SK-N-SH (cell line): ENCODE measurements at regions not wholly inside any gene's neighbourhood (a gene's known extent, or its start where the extent isn't known, plus 50 kb on each side); places are given as distances from the start of the nearest gene placed in this dataset.

ENCODE experiments used
- CTCF ChIA-PET: fragments of 300-600, 350-600 bp; formaldehyde crosslinking; extraction: SDS; loops from one replicate; lab custom pipeline; 2021; lab: Yijun Ruan, JAX
- POLR2A ChIA-PET: fragments of 350-600 bp; sonication (Branson Sonifier 250); formaldehyde crosslinking; extraction: SDS; loops from one replicate; lab custom pipeline; 2020; ENCODE audit warnings: antibody characterized with exemption, inconsistent platforms; lab: Yijun Ruan, JAX
- DNase-seq: peaks from one replicate; pipeline ENCODE4 v3.0.0; 2012
- H2AFZ ChIP-seq: fragments of 200-600 bp; sonication (generic); 2 replicates; pipeline ENCODE4 v1.8.1; 2016; ENCODE audit warnings: antibody characterized with exemption, mild to moderate bottlenecking, low read depth
- H3F3A ChIP-seq: fragments of 200-600 bp; sonication (generic); replicated peaks from 2 replicates; pipeline ENCODE3; 2016; ENCODE audit warnings: antibody characterized with exemption, mild to moderate bottlenecking; ENCODE audit not compliant: insufficient read depth
- H3K27ac ChIP-seq, 2 experiments: fragments of 200-500 bp in 1 of 2; fragments of 200-600 bp in 1 of 2; sonication (Bioruptor generic) in 1 of 2; sonication (generic), shearing (Covaris generic) in 1 of 2; 2 replicates each; pipeline versions ENCODE4 v1.5.1 to v1.6.1; 2014 to 2016; ENCODE audit warnings: low read depth in 2 of 2, inconsistent platforms in 1 of 2, low read length in 1 of 2, mild to moderate bottlenecking in 1 of 2, mixed read lengths in 1 of 2
- H3K27me3 ChIP-seq: fragments of 200-600 bp; sonication (generic), shearing (Covaris generic); 2 replicates; pipeline ENCODE4 v1.6.1; 2016; ENCODE audit warnings: mixed run types; ENCODE audit not compliant: insufficient read depth
- H3K36me3 ChIP-seq, 2 experiments: fragments of 200-500 bp in 1 of 2; fragments of 200-600 bp in 1 of 2; sonication (Bioruptor generic) in 1 of 2; sonication (generic) in 1 of 2; replicated peaks in 1 of 2; 2 replicates each; pipeline versions ENCODE3 to v1.5.1; 2014 to 2016; ENCODE audit warnings: low read length in 1 of 2, mild to moderate bottlenecking in 1 of 2; ENCODE audit not compliant: insufficient read depth in 2 of 2, control insufficient read depth in 1 of 2
- H3K4me1 ChIP-seq, 2 experiments: fragments of 200-500 bp in 1 of 2; fragments of 200-600 bp in 1 of 2; sonication (Bioruptor generic) in 1 of 2; sonication (generic), shearing (Covaris generic) in 1 of 2; 2 replicates each; pipeline versions ENCODE4 v1.5.1 to v1.6.1; 2014 to 2016; ENCODE audit warnings: low read depth in 1 of 2, low read length in 1 of 2, mixed run types in 1 of 2; ENCODE audit not compliant: insufficient read depth in 2 of 2, control insufficient read depth in 1 of 2
- H3K4me2 ChIP-seq: fragments of 200-600 bp; sonication (generic), shearing (Covaris generic); 2 replicates; pipeline ENCODE4 v1.6.1; 2017; ENCODE audit warnings: mixed run types
- H3K4me3 ChIP-seq, 2 experiments: fragments of 200-500 bp in 1 of 2; fragments of 200-600 bp in 1 of 2; sonication (Bioruptor generic) in 1 of 2; sonication (generic), shearing (Covaris generic) in 1 of 2; 2 replicates each; pipeline versions ENCODE4 v1.5.1 to v1.8.1; 2014 to 2016; ENCODE audit warnings: low read depth in 2 of 2, inconsistent platforms in 1 of 2, low read length in 1 of 2, mild to moderate bottlenecking in 1 of 2, mixed read lengths in 1 of 2, moderate library complexity in 1 of 2
- H3K79me2 ChIP-seq: fragments of 200-600 bp; sonication (generic); 2 replicates; pipeline ENCODE4 v1.8.1; 2017; ENCODE audit warnings: mild to moderate bottlenecking; ENCODE audit not compliant: insufficient read depth
- H3K9ac ChIP-seq: fragments of 200-600 bp; sonication (generic); 2 replicates; pipeline ENCODE4 v1.6.1; 2017; ENCODE audit warnings: mixed run types
- H3K9me2 ChIP-seq: fragments of 200-600 bp; sonication (generic); 2 replicates; pipeline ENCODE4 v1.6.1; 2017; ENCODE audit warnings: mixed run types
- H3K9me3 ChIP-seq: fragments of 200-600 bp; sonication (generic); 2 replicates; pipeline ENCODE4 v1.6.1; 2017; ENCODE audit warnings: mixed run types, mild to moderate bottlenecking, moderate library complexity
- H4K20me1 ChIP-seq: fragments of 200-600 bp; sonication (generic); 2 replicates; pipeline ENCODE4 v1.6.1; 2017; ENCODE audit warnings: mild to moderate bottlenecking, mixed run types; ENCODE audit not compliant: insufficient read depth
- CHD2 ChIP-seq: fragments of 150-350 bp; IDR thresholded peaks from 2 replicates; pipeline ENCODE4 v1.6.1; 2018; ENCODE audit warnings: low read length; ENCODE audit not compliant: partially characterized antibody
- CTCF ChIP-seq: fragments of 200-600 bp; sonication (generic); IDR thresholded peaks from 2 replicates; pipeline ENCODE4 v1.6.1; 2017; ENCODE audit warnings: antibody characterized with exemption, mild to moderate bottlenecking, moderate library complexity
- ELF1 ChIP-seq: IDR thresholded peaks from 2 replicates; pipeline ENCODE4 v1.4.0; 2012
- EZH2phosphoT487 ChIP-seq: fragments of 200-600 bp; sonication (generic); IDR thresholded peaks from 2 replicates; pipeline ENCODE4 v1.6.1; 2017; ENCODE audit warnings: low read depth, mixed run types, mild to moderate bottlenecking, antibody characterized with exemption, moderate library complexity, borderline replicate concordance
- GATA2 ChIP-seq: sonication (generic); formaldehyde crosslinking; IDR thresholded peaks from 2 replicates; pipeline ENCODE4 v1.5.0; 2020; ENCODE audit warnings: mild to moderate bottlenecking, missing genetic modification reagents
- MXI1 ChIP-seq: IDR thresholded peaks from 2 replicates; pipeline ENCODE4 v1.6.1; 2012; ENCODE audit warnings: mild to moderate bottlenecking, low read depth, low read length, improper control_type of control experiment
- NRF1 ChIP-seq: IDR thresholded peaks from 2 replicates; pipeline ENCODE4 v1.6.1; 2012; ENCODE audit warnings: low read depth, mild to moderate bottlenecking, low read length
- RAD21 ChIP-seq: IDR thresholded peaks from 2 replicates; pipeline ENCODE4 v1.6.1; 2012; ENCODE audit warnings: mild to moderate bottlenecking, low read length
- REST ChIP-seq: IDR thresholded peaks from 2 replicates; pipeline ENCODE4 v1.6.1; 2012; ENCODE audit warnings: mild to moderate bottlenecking, low read depth, low read length, moderate library complexity
- SMC3 ChIP-seq: IDR thresholded peaks from 2 replicates; pipeline ENCODE4 v1.6.1; 2012; ENCODE audit warnings: low read depth, low read length, improper control_type of control experiment
- TAF1 ChIP-seq: IDR thresholded peaks from 2 replicates; pipeline ENCODE4 v1.6.1; 2012; ENCODE audit warnings: low read depth, mild to moderate bottlenecking, low read length, moderate library complexity, borderline replicate concordance
- USF1 ChIP-seq: IDR thresholded peaks from 2 replicates; pipeline ENCODE4 v1.4.0; 2012; ENCODE audit warnings: low read depth, borderline replicate concordance
- YY1 ChIP-seq: IDR thresholded peaks from 2 replicates; pipeline ENCODE4 v1.4.0; 2012; ENCODE audit warnings: low read depth, mild to moderate bottlenecking
- ZBTB33 ChIP-seq: IDR thresholded peaks from 2 replicates; pipeline ENCODE4 v1.4.0; 2012; ENCODE audit warnings: low read depth, borderline replicate concordance
- WGBS: methylation state at CpG from one replicate; pipeline ENCODE4 v1.1.6; 2017; ENCODE audit warnings: low lambda C conversion rate; 5-methylcytosine and 5-hydroxymethylcytosine counted together

GRCh38 chr1:181142096-181142958, 53.8 kb downstream of the IER5 start:
- peak overlapping the region in 1 of 2 experiments; percentile 28; a peak in 1 of 4 replicates for H3K4me3 ChIP-seq
- WGBS, result 38% methylated on average over 23 of the region's 24 CpGs
- CTCF ChIA-PET, result interaction anchor here (0.5 to 7.1 kb wide), 83 partner anchors 8 to 961 kb away, joined by 3 to 145 read pairs (median 4); partner anchors contain the start of genes IER5, MR1 and STX6
- no peak for TF ChIP-seq EZH2phosphoT487
- TF ChIP-seq REST, result no peak
- no peak for TF ChIP-seq ZBTB33
- no peak for TF ChIP-seq MXI1
- no peak for TF ChIP-seq YY1
- no peak for TF ChIP-seq ELF1
- peak; percentile 47 for TF ChIP-seq CHD2
- 0 out of 2 replicates have a peak, but pooled peaks have one; percentile 26 for TF ChIP-seq TAF1
- no peak for TF ChIP-seq GATA2 (CRISPR knock-in tag)
- no peak for TF ChIP-seq USF1
- TF ChIP-seq NRF1, result 0 out of 2 replicates have a peak, but pooled peaks have one; percentile 22
- TF ChIP-seq CTCF, result peak; percentile 99
- peak; percentile 98 for TF ChIP-seq RAD21
- peak; percentile 99 for TF ChIP-seq SMC3
- TF ChIP-seq, all 33 proteins: peak for 6
- H2AFZ ChIP-seq, result peak overlapping the region; percentile 54; the same call in 1 of the 2 replicates
- no peaks in the 10 kb centered on the region for H3K9me3 ChIP-seq
- no peaks in the 10 kb centered on the region for H3K36me3 ChIP-seq
- H3K79me2 ChIP-seq, result no peaks in the 10 kb centered on the region
- peak; percentile 88 for DNase-seq
- peak overlapping the region; percentile 47 for H3K4me2 ChIP-seq
- H3K27me3 ChIP-seq, result no peaks in the 10 kb centered on the region
- H3K9ac ChIP-seq, result no peak overlapping the region
- H3K9me2 ChIP-seq, result no peaks in the 10 kb centered on the region
- H3F3A ChIP-seq, result no peaks in the 10 kb centered on the region
- peak overlapping the region in 1 of 2 experiments; percentile 61; a peak in 2 of 4 replicates for H3K27ac ChIP-seq
- POLR2A ChIA-PET, result interaction anchor here (0.6 to 3.8 kb wide), 6 partner anchors 25 to 167 kb away, joined by 3 to 24 read pairs (median 6); partner anchors contain the start of gene IER5
- H3K4me1 ChIP-seq, result peaks cover 4 to 29% of the 10 kb centered on the region in 2 experiments; a peak in 3 of 4 replicates
- H4K20me1 ChIP-seq, result no peaks in the 10 kb centered on the region
